Uterus (tissue), 3 donors: ENCODE measurements at regions not wholly inside any gene's neighbourhood (a gene's known extent, or its start where the extent isn't known, plus 50 kb on each side); places are given as distances from the start of the nearest gene placed in this dataset. TPM values are rescaled to one million over a fixed set of nuclear protein-coding genes. Genes with fewer than 3 reads are reported as not detected.

Experiments used
- DNase-seq, 2 donors: peaks; one replicate each; pipeline ENCODE4 v3.0.0-alpha.2; 2019 to 2020
- H3K27ac ChIP-seq, 2 donors: fragments of 200-600 bp; sonication (generic); 1 replicate in 1 of 2; 2 replicates in 1 of 2; pipeline ENCODE4 v1.5.1; 2016 to 2018
- H3K27me3 ChIP-seq, 2 donors: fragments of 200-600 bp; sonication (generic); one replicate each; pipeline ENCODE4 v1.5.1; 2018 to 2019; ENCODE audit warnings: control low read depth in 1 of 2
- H3K36me3 ChIP-seq, 2 donors: fragments of 200-600 bp; sonication (generic); one replicate each; pipeline ENCODE4 v1.5.1; 2019; ENCODE audit warnings: control low read depth in 1 of 2
- H3K4me1 ChIP-seq, 2 donors: fragments of 200-600 bp; sonication (generic); one replicate each; pipeline ENCODE4 v1.5.1; 2018 to 2019; ENCODE audit warnings: control low read depth in 1 of 2
- H3K4me3 ChIP-seq, 2 donors: fragments of 200-600 bp; sonication (generic); 1 replicate in 1 of 2; 2 replicates in 1 of 2; pipeline ENCODE4 v1.5.1; 2018 to 2019; ENCODE audit warnings: mild to moderate bottlenecking in 1 of 2
- H3K9me3 ChIP-seq, 2 donors: fragments of 200-600 bp; sonication (generic); one replicate each; pipeline ENCODE4 v1.5.1; 2019; ENCODE audit warnings: control low read depth in 1 of 2
- CTCF ChIP-seq, 4 experiments: fragments of 200-600 bp in 2 of 4; fragments of 450-650 bp in 2 of 4; sonication (generic) in 2 of 4; IDR thresholded peaks; one replicate each; pipeline ENCODE4 v1.5.1; 2016 to 2019; ENCODE audit warnings: antibody characterized with exemption in 4 of 4, mild to moderate bottlenecking in 2 of 4, moderate library complexity in 1 of 4
- POLR2A ChIP-seq, 2 donors: fragments of 450-650 bp; IDR thresholded peaks; one replicate each; pipeline ENCODE4 v1.6.1; 2016; ENCODE audit warnings: antibody characterized with exemption in 2 of 2, mild to moderate bottlenecking in 1 of 2, moderate library complexity in 1 of 2
- intact Hi-C: fragments of 100-400 bp; cut with DNase I; formaldehyde crosslinking; loops from one replicate; pipeline ENCODE4 v1.15.1; 2023; ENCODE audit warnings: low total_unique reads
- small RNA-seq: library from RNA; depleted of rRNA; stranded (forward); fragments of <200 nt; gene quantifications from one replicate; pipeline ENCODE3, GENCODE V24; 2016
- donor health status: DM: yes; HTN: yes; CAD: no.

- Histone ChIP-seq H3K27me3 (no peaks in the 10 kb centered on the region), H3K4me1 (no peaks in the 10 kb centered on the region), H3K9me3 (no peaks in the 10 kb centered on the region), H3K4me3 (no peak overlapping the region), H3K27ac (no peak overlapping the region), H3K36me3 (no peaks in the 10 kb centered on the region)
- TF ChIP-seq CTCF (IDR thresholded peaks at IDR 0.05): no peak
- no peak for TF ChIP-seq POLR2A (IDR thresholded peaks at IDR 0.05)
- intact Hi-C loops: no loop called here
- no peak for DNase-seq
Observed at GRCh38 chrX:26309262-26309661, 93.3 kb downstream of the MAGEB5 start.

DNA sequence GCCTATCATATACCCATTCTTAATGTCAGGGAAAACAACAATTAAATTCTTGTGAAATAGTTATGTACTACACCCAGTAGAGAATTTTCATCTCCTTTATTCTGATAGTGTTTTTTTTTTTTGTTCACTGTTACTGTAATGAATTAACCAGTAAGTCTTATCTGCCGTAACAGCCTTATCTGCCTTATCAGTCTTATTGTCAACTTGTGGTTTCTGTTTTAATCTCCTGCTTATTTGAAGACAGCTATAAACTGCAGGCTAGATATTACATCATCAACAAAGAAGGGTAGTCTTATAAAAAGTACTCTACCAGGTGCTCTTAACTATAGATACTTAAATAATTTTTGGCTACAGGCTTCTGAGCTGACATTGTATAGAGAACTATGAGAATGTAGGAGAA is 79.5 kb downstream of the MAGEB5 start:
- Histone ChIP-seq H3K4me1 (no peaks in the 10 kb centered on the region), H3K9me3 (no peaks in the 10 kb centered on the region), H3K27ac (no peak overlapping the region), H3K4me3 (no peak overlapping the region), H3K36me3 (no peaks in the 10 kb centered on the region), H3K27me3 (no peaks in the 10 kb centered on the region)
- DNase-seq: no peak
- intact Hi-C loops: no loop called here
- no peak for TF ChIP-seq POLR2A (IDR thresholded peaks at IDR 0.05)
- no peak for TF ChIP-seq CTCF (IDR thresholded peaks at IDR 0.05)

DNA sequence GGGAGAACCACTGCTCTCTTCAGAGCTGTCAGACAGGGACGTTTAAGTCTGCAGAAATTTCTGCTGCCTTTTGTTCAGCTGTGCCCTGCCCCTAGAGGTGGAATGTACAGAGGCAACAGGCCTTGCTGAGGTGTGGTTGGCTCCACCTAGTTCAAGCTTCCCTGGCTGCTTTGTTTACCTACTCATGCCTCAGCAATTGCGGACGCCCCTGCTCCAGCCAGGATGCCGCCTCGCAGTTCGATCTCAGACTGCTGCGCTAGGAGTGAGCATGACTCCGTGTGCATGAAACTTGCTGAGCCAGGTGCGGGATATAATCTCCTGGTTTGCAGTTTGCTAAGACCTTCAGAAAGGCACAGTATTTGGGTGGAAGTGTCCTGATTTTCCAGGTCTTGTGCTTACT is 70.9 kb downstream of the MAGEB5 start:
- Histone ChIP-seq H3K27me3 (no peaks in the 10 kb centered on the region), H3K27ac (no peak overlapping the region), H3K36me3 (no peaks in the 10 kb centered on the region), H3K4me1 (no peaks in the 10 kb centered on the region), H3K9me3 (no peaks in the 10 kb centered on the region), H3K4me3 (no peak overlapping the region)
- TF ChIP-seq CTCF (IDR thresholded peaks at IDR 0.05) (no peak), POLR2A (IDR thresholded peaks at IDR 0.05) (no peak)
- intact Hi-C loops: no loop called here
- DNase-seq: no peak

Small RNAs in the stretch of these regions (small RNA-seq; reads per million reads assigned to genes)
- gene AC005345.1 (not detected), gene RF00019 (not detected), gene RNU1-142P (not detected)
